DOHH2 (cell line): ENCODE measurements at regions not wholly inside any gene's neighbourhood (a gene's known extent, or its start where the extent isn't known, plus 50 kb on each side); places are given as distances from the start of the nearest gene placed in this dataset.

ENCODE experiments used
- EZH2phosphoT487 ChIP-seq: fragments of 200-600 bp; sonication (generic); IDR thresholded peaks from 2 replicates; pipeline ENCODE4 v1.6.1; 2017; ENCODE audit warnings: borderline replicate concordance, mild to moderate bottlenecking, antibody characterized with exemption, low read length, moderate library complexity, mixed read lengths
- TF ChIP-seq, protein P1 (sequence below): fragments of 200-600 bp; sonication (generic); IDR thresholded peaks from one replicate; pipeline ENCODE4 v1.5.1; 2014; ENCODE audit warnings: antibody characterized with exemption, mild to moderate bottlenecking, low read depth, low read length; ENCODE audit not compliant: poor library complexity, severe bottlenecking

DNA sequence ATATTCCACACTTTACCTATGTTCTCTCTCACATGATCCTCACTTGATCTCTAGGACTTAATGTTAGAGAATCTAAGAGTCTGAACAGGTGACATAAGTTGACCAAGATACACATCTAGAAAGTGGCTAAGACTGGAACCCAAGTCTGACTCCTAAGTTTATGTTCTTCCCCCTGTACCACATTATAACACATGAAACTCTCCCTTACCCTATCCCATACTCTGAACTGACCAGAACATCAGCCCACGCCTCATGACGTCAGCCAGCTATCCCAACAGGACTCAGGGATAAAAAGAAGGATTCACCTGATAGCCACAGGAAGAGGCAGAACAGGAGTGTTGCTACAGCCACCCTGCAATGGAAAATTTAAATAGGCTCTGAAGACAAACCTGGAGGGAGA, 392.2 kb downstream of the ZEB2 start:
- TF ChIP-seq, protein P1, sequence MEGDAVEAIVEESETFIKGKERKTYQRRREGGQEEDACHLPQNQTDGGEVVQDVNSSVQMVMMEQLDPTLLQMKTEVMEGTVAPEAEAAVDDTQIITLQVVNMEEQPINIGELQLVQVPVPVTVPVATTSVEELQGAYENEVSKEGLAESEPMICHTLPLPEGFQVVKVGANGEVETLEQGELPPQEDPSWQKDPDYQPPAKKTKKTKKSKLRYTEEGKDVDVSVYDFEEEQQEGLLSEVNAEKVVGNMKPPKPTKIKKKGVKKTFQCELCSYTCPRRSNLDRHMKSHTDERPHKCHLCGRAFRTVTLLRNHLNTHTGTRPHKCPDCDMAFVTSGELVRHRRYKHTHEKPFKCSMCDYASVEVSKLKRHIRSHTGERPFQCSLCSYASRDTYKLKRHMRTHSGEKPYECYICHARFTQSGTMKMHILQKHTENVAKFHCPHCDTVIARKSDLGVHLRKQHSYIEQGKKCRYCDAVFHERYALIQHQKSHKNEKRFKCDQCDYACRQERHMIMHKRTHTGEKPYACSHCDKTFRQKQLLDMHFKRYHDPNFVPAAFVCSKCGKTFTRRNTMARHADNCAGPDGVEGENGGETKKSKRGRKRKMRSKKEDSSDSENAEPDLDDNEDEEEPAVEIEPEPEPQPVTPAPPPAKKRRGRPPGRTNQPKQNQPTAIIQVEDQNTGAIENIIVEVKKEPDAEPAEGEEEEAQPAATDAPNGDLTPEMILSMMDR, result no peak
- no peak for TF ChIP-seq EZH2phosphoT487
